ENCODE measurements at regions not wholly inside any gene's neighbourhood (a gene's known extent, or its start where the extent isn't known, plus 50 kb on each side); places are given as distances from the start of the nearest gene placed in this dataset.

DNA sequence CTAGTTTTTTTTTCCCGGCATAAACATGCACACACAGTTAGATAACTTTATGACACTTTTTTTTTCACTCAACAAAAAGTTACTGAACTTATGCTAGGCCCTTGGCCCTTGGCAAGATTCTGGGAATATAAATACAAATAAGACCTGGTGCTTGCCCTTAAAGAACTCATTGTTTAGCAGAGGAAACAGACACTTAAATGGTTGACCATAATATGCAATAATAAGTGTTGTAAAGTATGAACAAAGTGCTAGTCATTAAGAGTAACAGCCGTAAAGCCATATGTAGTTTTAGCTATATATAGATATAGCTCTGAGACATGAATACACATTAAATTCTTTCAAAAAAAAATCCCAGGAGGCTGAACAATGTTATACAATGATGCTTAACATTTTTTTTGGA is 198.3 kb downstream of the CYYR1 start:
- intact Hi-C loops (cut with micrococcal nuclease) (no loop called here), in situ Hi-C loops (cut with MboI) (no loop called here)
- Histone ChIP-seq H3K36me3 (ENCODE audit: control insufficient read depth, insufficient read depth, low read length) (no peaks in the 10 kb centered on the region), H2AFZ (ENCODE audit: low read depth, low read length) (no peak overlapping the region), H3K27me3 (ENCODE audit: control insufficient read depth in 2 of 2, insufficient read depth in 2 of 2, low read length in 2 of 2) (no peaks in the 10 kb centered on the region), H3K4me1 (replicated peaks in 1 of 2; ENCODE audit: control insufficient read depth in 2 of 2, insufficient read depth in 2 of 2, low read length in 2 of 2) (no peaks in the 10 kb centered on the region), H3K9ac (ENCODE audit: insufficient read depth in 1 of 2, low read depth in 2 of 2, low read length in 2 of 2) (no peak overlapping the region), H3K9me3 (replicated peaks; ENCODE audit: control insufficient read depth, insufficient read depth, low read depth, low read length) (0 out of 2 replicates have a peak, but pooled peaks cover 1% of the 10 kb centered on the region), H3K27ac (ENCODE audit: extremely low read depth, low read depth, low read length) (no peak overlapping the region), H3K4me3 (no peak overlapping the region), H3K79me2 (ENCODE audit: control insufficient read depth, insufficient read depth, low read length) (no peaks in the 10 kb centered on the region), H4K20me1 (replicated peaks; ENCODE audit: control insufficient read depth, insufficient read depth, low read length) (no peaks in the 10 kb centered on the region), H3K4me2 (ENCODE audit: insufficient read depth, low read length) (no peak overlapping the region), H3K9me1 (ENCODE audit: control insufficient read depth, insufficient read depth, low read length) (no peaks in the 10 kb centered on the region)
- ChIA-PET CTCF (ENCODE audit: low intra/inter-chr PET ratio) (no interaction called here), POLR2A (no interaction called here)
- no peak for DNase-seq (ENCODE audit: extremely low read depth in 1 of 4, low spot score in 3 of 4)
- no peak for FAIRE-seq
- ATAC-seq, result no peak
- 3% methylated on average over 2 of the region's 2 CpGs for WGBS (ENCODE audit: insufficient coverage, low coverage, missing lambda C conversion rate)
- BruUV-seq (replicated peaks), result no TSS peak
- TF ChIP-seq GTF2F1 (IDR thresholded peaks at IDR 0.05; ENCODE audit: low read depth, low read length), result no peak
- no peak for TF ChIP-seq HSF4 (CRISPR knock-in tag; IDR thresholded peaks at IDR 0.05; ENCODE audit: borderline replicate concordance)
- TF ChIP-seq ZNF551 (CRISPR knock-in tag; IDR thresholded peaks at IDR 0.05), result no peak
- TF ChIP-seq ILK (tag; IDR thresholded peaks at IDR 0.05; ENCODE audit: borderline replicate concordance, low read depth), result no peak
- TF ChIP-seq MED1 (CRISPR knock-in tag; IDR thresholded peaks at IDR 0.05; ENCODE audit: borderline replicate concordance), result no peak
- TF ChIP-seq HNRNPH1 (optimal IDR thresholded peaks at IDR 0.05; ENCODE audit: low read depth, low read length), result no peak
- no peak for TF ChIP-seq ZNF274 (IDR thresholded peaks at IDR 0.05; ENCODE audit: borderline replicate concordance, low read depth, low read length)
- no peak for TF ChIP-seq SRSF1 (IDR thresholded peaks at IDR 0.05; ENCODE audit: low read depth, low read length)
- TF ChIP-seq, protein P1, sequence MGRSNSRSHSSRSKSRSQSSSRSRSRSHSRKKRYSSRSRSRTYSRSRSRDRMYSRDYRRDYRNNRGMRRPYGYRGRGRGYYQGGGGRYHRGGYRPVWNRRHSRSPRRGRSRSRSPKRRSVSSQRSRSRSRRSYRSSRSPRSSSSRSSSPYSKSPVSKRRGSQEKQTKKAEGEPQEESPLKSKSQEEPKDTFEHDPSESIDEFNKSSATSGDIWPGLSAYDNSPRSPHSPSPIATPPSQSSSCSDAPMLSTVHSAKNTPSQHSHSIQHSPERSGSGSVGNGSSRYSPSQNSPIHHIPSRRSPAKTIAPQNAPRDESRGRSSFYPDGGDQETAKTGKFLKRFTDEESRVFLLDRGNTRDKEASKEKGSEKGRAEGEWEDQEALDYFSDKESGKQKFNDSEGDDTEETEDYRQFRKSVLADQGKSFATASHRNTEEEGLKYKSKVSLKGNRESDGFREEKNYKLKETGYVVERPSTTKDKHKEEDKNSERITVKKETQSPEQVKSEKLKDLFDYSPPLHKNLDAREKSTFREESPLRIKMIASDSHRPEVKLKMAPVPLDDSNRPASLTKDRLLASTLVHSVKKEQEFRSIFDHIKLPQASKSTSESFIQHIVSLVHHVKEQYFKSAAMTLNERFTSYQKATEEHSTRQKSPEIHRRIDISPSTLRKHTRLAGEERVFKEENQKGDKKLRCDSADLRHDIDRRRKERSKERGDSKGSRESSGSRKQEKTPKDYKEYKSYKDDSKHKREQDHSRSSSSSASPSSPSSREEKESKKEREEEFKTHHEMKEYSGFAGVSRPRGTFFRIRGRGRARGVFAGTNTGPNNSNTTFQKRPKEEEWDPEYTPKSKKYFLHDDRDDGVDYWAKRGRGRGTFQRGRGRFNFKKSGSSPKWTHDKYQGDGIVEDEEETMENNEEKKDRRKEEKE (IDR thresholded peaks at IDR 0.05; ENCODE audit: borderline replicate concordance in 1 of 2, control insufficient read depth in 1 of 2, low read depth in 2 of 2, low read length in 1 of 2), result no peak
- TF ChIP-seq NFRKB (IDR thresholded peaks at IDR 0.05; ENCODE audit: low read depth), result no peak
- TF ChIP-seq, protein P2, sequence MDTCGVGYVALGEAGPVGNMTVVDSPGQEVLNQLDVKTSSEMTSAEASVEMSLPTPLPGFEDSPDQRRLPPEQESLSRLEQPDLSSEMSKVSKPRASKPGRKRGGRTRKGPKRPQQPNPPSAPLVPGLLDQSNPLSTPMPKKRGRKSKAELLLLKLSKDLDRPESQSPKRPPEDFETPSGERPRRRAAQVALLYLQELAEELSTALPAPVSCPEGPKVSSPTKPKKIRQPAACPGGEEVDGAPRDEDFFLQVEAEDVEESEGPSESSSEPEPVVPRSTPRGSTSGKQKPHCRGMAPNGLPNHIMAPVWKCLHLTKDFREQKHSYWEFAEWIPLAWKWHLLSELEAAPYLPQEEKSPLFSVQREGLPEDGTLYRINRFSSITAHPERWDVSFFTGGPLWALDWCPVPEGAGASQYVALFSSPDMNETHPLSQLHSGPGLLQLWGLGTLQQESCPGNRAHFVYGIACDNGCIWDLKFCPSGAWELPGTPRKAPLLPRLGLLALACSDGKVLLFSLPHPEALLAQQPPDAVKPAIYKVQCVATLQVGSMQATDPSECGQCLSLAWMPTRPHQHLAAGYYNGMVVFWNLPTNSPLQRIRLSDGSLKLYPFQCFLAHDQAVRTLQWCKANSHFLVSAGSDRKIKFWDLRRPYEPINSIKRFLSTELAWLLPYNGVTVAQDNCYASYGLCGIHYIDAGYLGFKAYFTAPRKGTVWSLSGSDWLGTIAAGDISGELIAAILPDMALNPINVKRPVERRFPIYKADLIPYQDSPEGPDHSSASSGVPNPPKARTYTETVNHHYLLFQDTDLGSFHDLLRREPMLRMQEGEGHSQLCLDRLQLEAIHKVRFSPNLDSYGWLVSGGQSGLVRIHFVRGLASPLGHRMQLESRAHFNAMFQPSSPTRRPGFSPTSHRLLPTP (IDR thresholded peaks at IDR 0.05; ENCODE audit: borderline replicate concordance, extremely low read depth, insufficient read length), result no peak
- TF ChIP-seq GATAD2B (IDR thresholded peaks at IDR 0.05; ENCODE audit: borderline replicate concordance), result no peak
